IMR-90 (cell line): ENCODE measurements at regions not wholly inside any gene's neighbourhood (a gene's known extent, or its start where the extent isn't known, plus 50 kb on each side); places are given as distances from the start of the nearest gene placed in this dataset.

Experiments
- ATAC-seq: fragments of 200-7000 bp; cut with Tn5 transposase; 2 replicates; pipeline ENCODE4 v1.9.1; 2020; ENCODE audit warnings: low read depth, mild to moderate bottlenecking, moderate library complexity
- BruUV-seq: library from RNA; stranded (reverse); fragments of 400-500 nt; replicated peaks from 2 replicates; lab custom pipeline; 2021; lab: Mats Ljungman, UMichigan
- CTCF ChIA-PET: fragments of 300-600 bp; formaldehyde crosslinking; extraction: SDS; loops from one replicate; lab custom pipeline; 2021; ENCODE audit warnings: antibody characterized with exemption; lab: Yijun Ruan, JAX
- POLR2A ChIA-PET: fragments of 300-600 bp; sonication (Branson Sonifier 250); formaldehyde crosslinking; loops from one replicate; lab custom pipeline; 2022; ENCODE audit warnings: antibody characterized with exemption; ENCODE audit not compliant: unreplicated experiment; lab: Charles Lee
- DNase-seq: peaks from one replicate; pipeline ENCODE4 v3.0.0; 2013
- H2AFZ ChIP-seq: replicated peaks from 2 replicates; pipeline ENCODE3; 2013; ENCODE audit warnings: low read length, mild to moderate bottlenecking; ENCODE audit not compliant: poor library complexity
- H2AK5ac ChIP-seq: 2 replicates; pipeline ENCODE4 v1.6.1; 2013; ENCODE audit warnings: low read depth, low read length, inconsistent platforms
- H2AK9ac ChIP-seq: replicated peaks from 2 replicates; pipeline ENCODE3; 2013; ENCODE audit warnings: mild to moderate bottlenecking, low read depth, low read length, moderate library complexity; ENCODE audit not compliant: poor library complexity
- H2BK120ac ChIP-seq: 2 replicates; pipeline ENCODE4 v1.6.1; 2013; ENCODE audit warnings: low read depth, low read length, inconsistent platforms
- H2BK15ac ChIP-seq: 3 replicates; pipeline ENCODE4 v1.6.1; 2013; ENCODE audit warnings: low read depth, low read length, inconsistent platforms
- H2BK20ac ChIP-seq: 2 replicates; pipeline ENCODE4 v1.6.1; 2013; ENCODE audit warnings: low read depth, mild to moderate bottlenecking, inconsistent platforms, low read length, moderate library complexity
- H2BK5ac ChIP-seq: 2 replicates; pipeline ENCODE4 v1.6.1; 2013; ENCODE audit warnings: mild to moderate bottlenecking, low read depth, low read length, inconsistent platforms; ENCODE audit not compliant: poor library complexity, severe bottlenecking
- H3K14ac ChIP-seq: replicated peaks from 2 replicates; pipeline ENCODE4 v1.6.1; 2013; ENCODE audit warnings: low read depth, low read length, inconsistent platforms
- H3K18ac ChIP-seq: 2 replicates; pipeline ENCODE4 v1.6.1; 2013; ENCODE audit warnings: low read depth, low read length, control low read depth
- H3K23ac ChIP-seq: 2 replicates; pipeline ENCODE4 v1.6.1; 2013; ENCODE audit warnings: low read depth, low read length, inconsistent platforms
- H3K27ac ChIP-seq: 2 replicates; pipeline ENCODE4 v1.5.1; 2013; ENCODE audit warnings: mild to moderate bottlenecking, control low read depth, low read length; ENCODE audit not compliant: insufficient read depth
- H3K27me3 ChIP-seq: 2 replicates; pipeline ENCODE4 v1.6.1; 2013; ENCODE audit warnings: low read length; ENCODE audit not compliant: control insufficient read depth, insufficient read depth
- H3K36me3 ChIP-seq: 2 replicates; pipeline ENCODE4 v1.6.1; 2013; ENCODE audit warnings: low read length, mixed read lengths; ENCODE audit not compliant: control insufficient read depth, insufficient read depth
- H3K4ac ChIP-seq: 2 replicates; pipeline ENCODE4 v1.6.1; 2013; ENCODE audit warnings: low read depth, low read length, inconsistent platforms
- H3K4me1 ChIP-seq: 2 replicates; pipeline ENCODE4 v1.6.1; 2013; ENCODE audit warnings: low read length, mixed read lengths; ENCODE audit not compliant: control insufficient read depth, insufficient read depth
- H3K4me2 ChIP-seq: 2 replicates; pipeline ENCODE4 v1.6.1; 2013; ENCODE audit warnings: low read depth, mild to moderate bottlenecking, control low read depth, low read length, moderate library complexity
- H3K4me3 ChIP-seq: 2 replicates; pipeline ENCODE4 v1.5.1; 2013; ENCODE audit warnings: low read depth, mild to moderate bottlenecking, control low read depth, low read length, moderate library complexity; ENCODE audit not compliant: insufficient read depth
- H3K56ac ChIP-seq: 2 replicates; pipeline ENCODE4 v1.6.1; 2013; ENCODE audit warnings: low read length, inconsistent platforms; ENCODE audit not compliant: insufficient read depth; ENCODE audit errors: extremely low read depth
- H3K79me1 ChIP-seq, 2 experiments: 2 replicates each; pipeline ENCODE4 v1.6.1; 2013; ENCODE audit warnings: low read length in 2 of 2, inconsistent platforms in 1 of 2, low read depth in 1 of 2
- H3K9ac ChIP-seq: 2 replicates; pipeline ENCODE4 v1.6.1; 2013; ENCODE audit warnings: low read depth, low read length, control low read depth
- H3K9me1 ChIP-seq: 2 replicates; pipeline ENCODE4 v1.6.1; 2013; ENCODE audit warnings: low read length, inconsistent platforms; ENCODE audit not compliant: insufficient read depth
- H3K9me3 ChIP-seq: 2 replicates; pipeline ENCODE4 v1.6.1; 2013; ENCODE audit warnings: low read length; ENCODE audit not compliant: control insufficient read depth, insufficient read depth
- H4K20me1 ChIP-seq: 2 replicates; pipeline ENCODE4 v1.6.1; 2013; ENCODE audit warnings: low read length, inconsistent platforms; ENCODE audit not compliant: insufficient read depth
- H4K5ac ChIP-seq: 2 replicates; pipeline ENCODE4 v1.6.1; 2013; ENCODE audit warnings: mild to moderate bottlenecking, low read depth, low read length, control low read depth
- H4K8ac ChIP-seq, 2 experiments: 2 replicates each; pipeline ENCODE4 v1.6.1; 2013; ENCODE audit warnings: low read depth in 2 of 2, low read length in 2 of 2, control low read depth in 1 of 2, inconsistent platforms in 1 of 2
- H4K91ac ChIP-seq: 2 replicates; pipeline ENCODE4 v1.6.1; 2013; ENCODE audit warnings: low read depth, low read length, inconsistent platforms; ENCODE audit not compliant: insufficient read depth
- BHLHE40 ChIP-seq: fragments of 150-350 bp; IDR thresholded peaks from 2 replicates; pipeline ENCODE4 v1.6.1; 2016; ENCODE audit warnings: mild to moderate bottlenecking, low read depth, low read length
- CEBPB ChIP-seq: IDR thresholded peaks from 2 replicates; pipeline ENCODE4 v1.6.1; 2012; ENCODE audit warnings: low read depth, low read length, improper control_type of control experiment
- CHD1 ChIP-seq: IDR thresholded peaks from 2 replicates; pipeline ENCODE4 v1.6.1; 2012; ENCODE audit warnings: low read depth, low read length, improper control_type of control experiment
- FOS ChIP-seq: fragments of 150-350 bp; IDR thresholded peaks from 2 replicates; pipeline ENCODE4 v1.6.1; 2016; ENCODE audit warnings: low read depth, low read length
- MAFK ChIP-seq: IDR thresholded peaks from 2 replicates; pipeline ENCODE4 v1.6.1; 2012; ENCODE audit warnings: low read depth, low read length, improper control_type of control experiment
- MAZ ChIP-seq: IDR thresholded peaks from 2 replicates; pipeline ENCODE4 v1.6.1; 2012; ENCODE audit warnings: low read depth, mild to moderate bottlenecking, low read length, improper control_type of control experiment, moderate library complexity, borderline replicate concordance
- MXI1 ChIP-seq: IDR thresholded peaks from 2 replicates; pipeline ENCODE4 v1.6.1; 2012; ENCODE audit warnings: low read depth, mild to moderate bottlenecking, low read length, moderate library complexity, borderline replicate concordance
- NFE2L2 ChIP-seq: fragments of 150-350 bp; IDR thresholded peaks from 2 replicates; pipeline ENCODE4 v1.6.1; 2016; ENCODE audit warnings: low read depth, mild to moderate bottlenecking, low read length
- POLR2A ChIP-seq: IDR thresholded peaks from 2 replicates; pipeline ENCODE4 v1.6.1; 2012; ENCODE audit warnings: mild to moderate bottlenecking, low read depth, low read length
- RAD21 ChIP-seq: IDR thresholded peaks from 2 replicates; pipeline ENCODE4 v1.6.1; 2012; ENCODE audit warnings: low read length, improper control_type of control experiment
- RCOR1 ChIP-seq: IDR thresholded peaks from 2 replicates; pipeline ENCODE4 v1.6.1; 2012; ENCODE audit warnings: mild to moderate bottlenecking, low read length, improper control_type of control experiment; ENCODE audit not compliant: insufficient replicate concordance
- RFX5 ChIP-seq: IDR thresholded peaks from 2 replicates; pipeline ENCODE4 v1.8.0; 2012; ENCODE audit warnings: low read depth, mild to moderate bottlenecking, low read length, moderate library complexity
- SMC3 ChIP-seq: fragments of 150-350 bp; IDR thresholded peaks from 2 replicates; pipeline ENCODE4 v1.6.1; 2016; ENCODE audit warnings: low read depth, mild to moderate bottlenecking, antibody characterized with exemption, low read length, moderate library complexity
- WGBS, 2 experiments: methylation state at CpG; one replicate each; pipeline versions ENCODE4 v1.1.5 to v1.1.7; 2013; ENCODE audit warnings: missing lambda C conversion rate in 2 of 2; ENCODE audit not compliant: insufficient read length in 1 of 2; ENCODE audit errors: extremely low coverage in 2 of 2; 5-methylcytosine and 5-hydroxymethylcytosine counted together
- dilution Hi-C: fragments of 300-500 bp; cut with HindIII; formaldehyde crosslinking; loops from one replicate; pipeline ENCODE4 v1.14.3; 2018; ENCODE audit warnings: low sequenced_read_pairs; ENCODE audit not compliant: unreplicated experiment
- in situ Hi-C: fragments of 300-500 bp; cut with MboI; formaldehyde crosslinking; loops from 3 replicates; pipeline ENCODE4 v1.14.3; 2019; ENCODE audit warnings: low sequenced_read_pairs, inconsistent platforms, mixed read lengths
- intact Hi-C: fragments of 100-400 bp; cut with micrococcal nuclease; formaldehyde crosslinking; loops from 2 replicates; pipeline ENCODE4 v1.10.0; 2022
- TF ChIP-seq, protein P1 (sequence below): fragments of 150-350 bp; IDR thresholded peaks from 2 replicates; pipeline ENCODE4 v1.6.1; 2017; ENCODE audit warnings: mild to moderate bottlenecking, antibody characterized with exemption, low read length, low read depth
- TF ChIP-seq, protein P2 (sequence below): fragments of 150-350 bp; IDR thresholded peaks from 2 replicates; pipeline ENCODE4 v1.6.1; 2016; ENCODE audit warnings: low read depth, mild to moderate bottlenecking, low read length, moderate library complexity, borderline replicate concordance
- TF ChIP-seq, protein P3 (sequence below): conservative IDR thresholded peaks from 2 replicates; pipeline ENCODE4 v1.5.1; 2012; ENCODE audit warnings: mild to moderate bottlenecking, low read depth, low read length, improper control_type of control experiment

DNA sequence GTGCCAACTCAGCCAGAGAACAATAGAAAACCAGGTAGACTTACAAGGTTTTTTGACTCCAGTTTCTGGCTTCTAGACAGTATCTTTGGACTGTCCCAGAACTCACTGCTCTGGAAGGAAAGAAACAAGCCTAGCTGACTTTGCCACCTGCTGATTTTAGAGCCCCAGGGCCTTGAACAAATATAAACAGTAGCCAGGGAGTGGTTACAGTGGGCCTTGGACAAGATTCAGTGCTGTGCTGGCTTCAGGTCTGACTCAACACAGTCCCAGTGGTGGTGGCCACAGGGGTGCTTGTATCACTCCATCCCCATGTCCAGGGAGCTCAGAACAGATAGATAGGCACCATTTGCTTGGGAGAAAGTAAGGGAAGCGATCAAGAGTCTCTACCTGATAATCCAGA lies 694.1 kb upstream of the ADGRL3 start:
- Histone ChIP-seq H3K18ac (no peak overlapping the region), H3K79me1 (no peaks in the 10 kb centered on the region), H3K9me1 (no peaks in the 10 kb centered on the region), H3K4me2 (no peak overlapping the region), H4K5ac (no peak overlapping the region), H3K27ac (no peak overlapping the region), H3K4me1 (no peaks in the 10 kb centered on the region), H3K56ac (no peak overlapping the region), H3K4me3 (no peak overlapping the region), H3K23ac (no peak overlapping the region), H4K20me1 (no peaks in the 10 kb centered on the region), H2AK9ac (no peak overlapping the region), H4K91ac (no peak overlapping the region), H2BK120ac (no peak overlapping the region), H2BK20ac (no peak overlapping the region), H3K4ac (no peak overlapping the region), H3K9me3 (no peaks in the 10 kb centered on the region), H3K14ac (no peak overlapping the region), H4K8ac (no peak overlapping the region), H2AK5ac (no peak overlapping the region), H2BK5ac (no peak overlapping the region), H2AFZ (no peak overlapping the region), H3K36me3 (no peaks in the 10 kb centered on the region), H3K27me3 (no peaks in the 10 kb centered on the region), H2BK15ac (no peak overlapping the region), H3K9ac (no peak overlapping the region)
- in situ Hi-C loops (no loop called here), dilution Hi-C loops (no loop called here), intact Hi-C loops (no loop called here)
- no peak for DNase-seq
- ATAC-seq: no peak
- WGBS, 2 experiments: no CpG with 5 or more reads among the region's 1 CpG
- no TSS peak for BruUV-seq
- ChIA-PET CTCF (no interaction called here), POLR2A (no interaction called here)
- TF ChIP-seq RFX5 (no peak), MAZ (no peak), MAFK (no peak), CEBPB (no peak), CHD1 (no peak), RAD21 (no peak), MXI1 (no peak), POLR2A (no peak), RCOR1 (no peak), BHLHE40 (no peak), FOS (no peak), NFE2L2 (no peak), SMC3 (no peak)
- TF ChIP-seq, protein P1, sequence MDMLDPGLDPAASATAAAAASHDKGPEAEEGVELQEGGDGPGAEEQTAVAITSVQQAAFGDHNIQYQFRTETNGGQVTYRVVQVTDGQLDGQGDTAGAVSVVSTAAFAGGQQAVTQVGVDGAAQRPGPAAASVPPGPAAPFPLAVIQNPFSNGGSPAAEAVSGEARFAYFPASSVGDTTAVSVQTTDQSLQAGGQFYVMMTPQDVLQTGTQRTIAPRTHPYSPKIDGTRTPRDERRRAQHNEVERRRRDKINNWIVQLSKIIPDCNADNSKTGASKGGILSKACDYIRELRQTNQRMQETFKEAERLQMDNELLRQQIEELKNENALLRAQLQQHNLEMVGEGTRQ: no peak
- TF ChIP-seq, protein P2, sequence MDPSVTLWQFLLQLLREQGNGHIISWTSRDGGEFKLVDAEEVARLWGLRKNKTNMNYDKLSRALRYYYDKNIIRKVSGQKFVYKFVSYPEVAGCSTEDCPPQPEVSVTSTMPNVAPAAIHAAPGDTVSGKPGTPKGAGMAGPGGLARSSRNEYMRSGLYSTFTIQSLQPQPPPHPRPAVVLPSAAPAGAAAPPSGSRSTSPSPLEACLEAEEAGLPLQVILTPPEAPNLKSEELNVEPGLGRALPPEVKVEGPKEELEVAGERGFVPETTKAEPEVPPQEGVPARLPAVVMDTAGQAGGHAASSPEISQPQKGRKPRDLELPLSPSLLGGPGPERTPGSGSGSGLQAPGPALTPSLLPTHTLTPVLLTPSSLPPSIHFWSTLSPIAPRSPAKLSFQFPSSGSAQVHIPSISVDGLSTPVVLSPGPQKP: no peak
- TF ChIP-seq, protein P3, sequence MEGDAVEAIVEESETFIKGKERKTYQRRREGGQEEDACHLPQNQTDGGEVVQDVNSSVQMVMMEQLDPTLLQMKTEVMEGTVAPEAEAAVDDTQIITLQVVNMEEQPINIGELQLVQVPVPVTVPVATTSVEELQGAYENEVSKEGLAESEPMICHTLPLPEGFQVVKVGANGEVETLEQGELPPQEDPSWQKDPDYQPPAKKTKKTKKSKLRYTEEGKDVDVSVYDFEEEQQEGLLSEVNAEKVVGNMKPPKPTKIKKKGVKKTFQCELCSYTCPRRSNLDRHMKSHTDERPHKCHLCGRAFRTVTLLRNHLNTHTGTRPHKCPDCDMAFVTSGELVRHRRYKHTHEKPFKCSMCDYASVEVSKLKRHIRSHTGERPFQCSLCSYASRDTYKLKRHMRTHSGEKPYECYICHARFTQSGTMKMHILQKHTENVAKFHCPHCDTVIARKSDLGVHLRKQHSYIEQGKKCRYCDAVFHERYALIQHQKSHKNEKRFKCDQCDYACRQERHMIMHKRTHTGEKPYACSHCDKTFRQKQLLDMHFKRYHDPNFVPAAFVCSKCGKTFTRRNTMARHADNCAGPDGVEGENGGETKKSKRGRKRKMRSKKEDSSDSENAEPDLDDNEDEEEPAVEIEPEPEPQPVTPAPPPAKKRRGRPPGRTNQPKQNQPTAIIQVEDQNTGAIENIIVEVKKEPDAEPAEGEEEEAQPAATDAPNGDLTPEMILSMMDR: no peak
